K562 (cell line): ENCODE measurements at regions not wholly inside any gene's neighbourhood (a gene's known extent, or its start where the extent isn't known, plus 50 kb on each side); places are given as distances from the start of the nearest gene placed in this dataset.

Experiments used
- ATF6 ChIP-seq: sonication (generic); formaldehyde crosslinking; IDR thresholded peaks from 2 replicates; pipeline ENCODE4 v1.4.0; 2020; ENCODE audit warnings: mild to moderate bottlenecking, missing genetic modification reagents
- E4F1 ChIP-seq: fragments of 250-450 bp; sonication (Bioruptor Pico); IDR thresholded peaks from 2 replicates; pipeline ENCODE4 v1.5.0; 2021; ENCODE audit warnings: mild to moderate bottlenecking, borderline replicate concordance
- MEIS2 ChIP-seq: fragments of 450-650 bp; IDR thresholded peaks from 2 replicates; pipeline ENCODE4 v1.6.1; 2014; ENCODE audit warnings: mild to moderate bottlenecking; ENCODE audit not compliant: partially characterized antibody
- MYBL2 ChIP-seq, 2 experiments: fragments of 450-650 bp in 1 of 2; sonication (generic) in 1 of 2; formaldehyde crosslinking in 1 of 2; IDR thresholded peaks; 2 replicates each; pipeline versions ENCODE4 v1.6.1 to v1.8.1; 2017 to 2022; ENCODE audit warnings: borderline replicate concordance in 1 of 2, inconsistent platforms in 1 of 2, low read depth in 1 of 2, mild to moderate bottlenecking in 1 of 2, missing genetic modification reagents in 1 of 2, moderate library complexity in 1 of 2
- POLR3A ChIP-seq: IDR thresholded peaks from 2 replicates; pipeline ENCODE4 v1.6.1; 2011; ENCODE audit warnings: borderline replicate concordance, mild to moderate bottlenecking, moderate library complexity; ENCODE audit not compliant: insufficient read length, insufficient read depth; ENCODE audit errors: extremely low read depth
- SMC3 ChIP-seq: conservative IDR thresholded peaks from 2 replicates; pipeline ENCODE4 v1.6.1; 2011; ENCODE audit warnings: low read depth, low read length, improper control_type of control experiment; ENCODE audit not compliant: insufficient read depth
- TAF9B ChIP-seq: fragments of 450-650 bp; IDR thresholded peaks from 2 replicates; pipeline ENCODE4 v1.6.1; 2018; ENCODE audit warnings: mild to moderate bottlenecking; ENCODE audit not compliant: partially characterized antibody

- no peak for TF ChIP-seq MYBL2 (IDR thresholded peaks at IDR 0.05; ENCODE audit: low read depth)
- TF ChIP-seq MYBL2 (CRISPR knock-in tag; IDR thresholded peaks at IDR 0.05; ENCODE audit: borderline replicate concordance): no peak
- no peak for TF ChIP-seq ATF6
- TF ChIP-seq MEIS2: no peak
- no peak for TF ChIP-seq E4F1 (CRISPR knock-in tag)
- no peak for TF ChIP-seq TAF9B
- no peak for TF ChIP-seq POLR3A
- TF ChIP-seq SMC3: no peak
Observed at GRCh38 chr2:192579965-192580700, 385.4 kb upstream of the TMEFF2 start (continued).
